Activated T-cell treated with anti-CD3 and anti-CD28 coated beads for 1 hour (primary cell): ENCODE measurements at regions not wholly inside any gene's neighbourhood (a gene's known extent, or its start where the extent isn't known, plus 50 kb on each side); places are given as distances from the start of the nearest gene placed in this dataset.

Experiments
- DNase-seq: peaks from one replicate; pipeline ENCODE4 v3.0.0-alpha.2; 2020; ENCODE audit warnings: low read depth

- DNase-seq: no peak
These were observed 109.1 kb upstream of the BCAT1 start for GRCh38 chr12:25058012-25058411.

- no peak for DNase-seq
These were observed 107.7 kb upstream of the BCAT1 start for GRCh38 chr12:25056486-25057130.

GRCh38 chr12:25056011-25056410 is 107.1 kb upstream of the BCAT1 start:
- DNase-seq: no peak

- peak; percentile 17 for DNase-seq
These were observed 105.9 kb upstream of the BCAT1 start for GRCh38 chr12:25054783-25055144.

- no peak for DNase-seq
These were observed 105.3 kb upstream of the BCAT1 start for GRCh38 chr12:25054076-25054782.

- DNase-seq: no peak
These were observed 104.0 kb upstream of the BCAT1 start for GRCh38 chr12:25052914-25053211.

- peak; percentile 11 for DNase-seq
These were observed 103.5 kb upstream of the BCAT1 start for GRCh38 chr12:25052196-25052913.

- peak; percentile 30 for DNase-seq
These were observed 102.8 kb upstream of the BCAT1 start for GRCh38 chr12:25051656-25052195.

GRCh38 chr12:25051171-25051570 is 102.3 kb upstream of the BCAT1 start:
- DNase-seq: no peak

GRCh38 chr12:25045869-25046268 is 97.0 kb upstream of the BCAT1 start:
- DNase-seq: no peak

GRCh38 chr12:25041006-25041741 is 92.3 kb upstream of the BCAT1 start:
- no peak for DNase-seq

GRCh38 chr12:25040593-25040992 is 91.7 kb upstream of the BCAT1 start:
- DNase-seq: no peak

- no peak for DNase-seq
These were observed 85.8 kb upstream of the BCAT1 start for GRCh38 chr12:25034676-25035075.

GRCh38 chr12:25025951-25026490 is 77.1 kb upstream of the BCAT1 start:
- DNase-seq: no peak

- no peak for DNase-seq
These were observed 76.4 kb upstream of the BCAT1 start for GRCh38 chr12:25025260-25025659.

- DNase-seq: no peak
These were observed 74.9 kb upstream of the BCAT1 start for GRCh38 chr12:25023808-25024207.

GRCh38 chr12:25020621-25021243 is 71.8 kb upstream of the BCAT1 start:
- DNase-seq: no peak

- DNase-seq: no peak
These were observed 69.2 kb upstream of the BCAT1 start for GRCh38 chr12:25018146-25018545.

GRCh38 chr12:25017336-25017735 is 68.4 kb upstream of the BCAT1 start:
- no peak for DNase-seq

GRCh38 chr12:25014961-25015360 is 66.1 kb upstream of the BCAT1 start:
- no peak for DNase-seq

- no peak for DNase-seq
These were observed 64.2 kb upstream of the BCAT1 start for GRCh38 chr12:25013061-25013460.
